ENCODE measurements at regions not wholly inside any gene's neighbourhood (a gene's known extent, or its start where the extent isn't known, plus 50 kb on each side); places are given as distances from the start of the nearest gene placed in this dataset.

DNA sequence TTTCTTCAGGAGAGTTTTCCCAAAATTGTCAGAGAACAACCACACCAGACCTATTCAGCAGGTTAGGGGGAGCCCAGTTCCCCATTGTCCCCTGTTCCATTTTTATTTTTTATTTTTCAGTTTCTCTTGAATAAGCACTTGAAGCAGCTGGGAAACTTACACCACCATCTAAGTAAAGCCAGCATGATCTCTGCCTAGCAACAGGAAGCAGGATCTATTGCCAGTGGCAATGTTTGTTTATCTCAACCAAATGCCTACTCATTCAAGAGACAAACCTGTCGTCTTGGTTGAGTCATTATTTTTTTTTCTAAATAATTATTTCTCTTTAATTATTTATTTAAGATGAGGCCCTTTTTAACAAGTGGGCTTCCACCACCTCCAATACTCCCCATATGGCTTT is 379.3 kb downstream of the PLK2 start:
- TF ChIP-seq, protein P1, sequence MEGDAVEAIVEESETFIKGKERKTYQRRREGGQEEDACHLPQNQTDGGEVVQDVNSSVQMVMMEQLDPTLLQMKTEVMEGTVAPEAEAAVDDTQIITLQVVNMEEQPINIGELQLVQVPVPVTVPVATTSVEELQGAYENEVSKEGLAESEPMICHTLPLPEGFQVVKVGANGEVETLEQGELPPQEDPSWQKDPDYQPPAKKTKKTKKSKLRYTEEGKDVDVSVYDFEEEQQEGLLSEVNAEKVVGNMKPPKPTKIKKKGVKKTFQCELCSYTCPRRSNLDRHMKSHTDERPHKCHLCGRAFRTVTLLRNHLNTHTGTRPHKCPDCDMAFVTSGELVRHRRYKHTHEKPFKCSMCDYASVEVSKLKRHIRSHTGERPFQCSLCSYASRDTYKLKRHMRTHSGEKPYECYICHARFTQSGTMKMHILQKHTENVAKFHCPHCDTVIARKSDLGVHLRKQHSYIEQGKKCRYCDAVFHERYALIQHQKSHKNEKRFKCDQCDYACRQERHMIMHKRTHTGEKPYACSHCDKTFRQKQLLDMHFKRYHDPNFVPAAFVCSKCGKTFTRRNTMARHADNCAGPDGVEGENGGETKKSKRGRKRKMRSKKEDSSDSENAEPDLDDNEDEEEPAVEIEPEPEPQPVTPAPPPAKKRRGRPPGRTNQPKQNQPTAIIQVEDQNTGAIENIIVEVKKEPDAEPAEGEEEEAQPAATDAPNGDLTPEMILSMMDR (IDR thresholded peaks at IDR 0.05), result no peak
- no peak for TF ChIP-seq EZH2 (IDR thresholded peaks at IDR 0.05; ENCODE audit: borderline replicate concordance, insufficient read depth, low read depth, low read length, poor library complexity, severe bottlenecking)
